ENCODE measurements at regions not wholly inside any gene's neighbourhood (a gene's known extent, or its start where the extent isn't known, plus 50 kb on each side); places are given as distances from the start of the nearest gene placed in this dataset.

GRCh38 chr1:82644186-82644915 is 843.6 kb downstream of the ADGRL2 start:
- TF ChIP-seq EZH2 (IDR thresholded peaks at IDR 0.05; ENCODE audit: borderline replicate concordance, low read depth, low read length, poor library complexity, severe bottlenecking) (no peak), CTCF (conservative IDR thresholded peaks at IDR 0.05; ENCODE audit: low read depth, low read length) (no peak)

GRCh38 chr1:82640352-82640751 is 839.6 kb downstream of the ADGRL2 start:
- no peak for DNase-seq (ENCODE audit: low spot score)
- BruUV-seq (replicated peaks): no TSS peak
- Histone ChIP-seq H3K27me3 (replicated peaks; ENCODE audit: insufficient read depth, low read depth, low read length, poor library complexity) (no peaks in the 10 kb centered on the region), H3K4me3 (ENCODE audit: low read depth, low read length, poor library complexity, severe bottlenecking) (no peak overlapping the region), H3K27ac (ENCODE audit: low read depth, low read length, poor library complexity, severe bottlenecking) (no peak overlapping the region), H3K4me1 (ENCODE audit: insufficient read depth, low read length, poor library complexity, severe bottlenecking) (no peaks in the 10 kb centered on the region), H3K9me3 (ENCODE audit: low read depth, low read length, poor library complexity, severe bottlenecking) (no peaks in the 10 kb centered on the region), H3K36me3 (ENCODE audit: insufficient read depth, low read length, poor library complexity, severe bottlenecking) (no peaks in the 10 kb centered on the region)
- POLR2A ChIA-PET (ENCODE audit: low non-redundant PET): no interaction called here
- CTCF ChIA-PET: no interaction called here
- intact Hi-C loops (cut with micrococcal nuclease; ENCODE audit: unreplicated experiment): no loop called here
- TF ChIP-seq EZH2 (IDR thresholded peaks at IDR 0.05; ENCODE audit: borderline replicate concordance, low read depth, low read length, poor library complexity, severe bottlenecking) (no peak), CTCF (conservative IDR thresholded peaks at IDR 0.05; ENCODE audit: low read depth, low read length) (no peak)

More at GRCh38 chr1:82644186-82644915, 843.6 kb downstream of the ADGRL2 start:
- Histone ChIP-seq H3K9me3 (ENCODE audit: low read depth, low read length, poor library complexity, severe bottlenecking) (no peaks in the 10 kb centered on the region), H3K4me3 (ENCODE audit: low read depth, low read length, poor library complexity, severe bottlenecking) (no peak overlapping the region), H3K27ac (ENCODE audit: low read depth, low read length, poor library complexity, severe bottlenecking) (no peak overlapping the region), H3K27me3 (replicated peaks; ENCODE audit: insufficient read depth, low read depth, low read length, poor library complexity) (no peaks in the 10 kb centered on the region), H3K4me1 (ENCODE audit: insufficient read depth, low read length, poor library complexity, severe bottlenecking) (no peaks in the 10 kb centered on the region), H3K36me3 (ENCODE audit: insufficient read depth, low read length, poor library complexity, severe bottlenecking) (no peaks in the 10 kb centered on the region)
- BruUV-seq (replicated peaks): no TSS peak
- DNase-seq (ENCODE audit: low spot score): no peak
- CTCF ChIA-PET: no interaction called here
- POLR2A ChIA-PET (ENCODE audit: low non-redundant PET): no interaction called here
- intact Hi-C loops (cut with micrococcal nuclease; ENCODE audit: unreplicated experiment): no loop called here

- DNase-seq (ENCODE audit: low spot score): no peak
- H3K4me1 ChIP-seq (ENCODE audit: insufficient read depth, low read length, poor library complexity, severe bottlenecking): no peaks in the 10 kb centered on the region
- no peaks in the 10 kb centered on the region for H3K27me3 ChIP-seq (replicated peaks; ENCODE audit: insufficient read depth, low read depth, low read length, poor library complexity)
- BruUV-seq (replicated peaks): no TSS peak
- H3K4me3 ChIP-seq (ENCODE audit: low read depth, low read length, poor library complexity, severe bottlenecking): no peak overlapping the region
- CTCF ChIA-PET: no interaction called here
- H3K9me3 ChIP-seq (ENCODE audit: low read depth, low read length, poor library complexity, severe bottlenecking): no peaks in the 10 kb centered on the region
- TF ChIP-seq EZH2 (IDR thresholded peaks at IDR 0.05; ENCODE audit: borderline replicate concordance, low read depth, low read length, poor library complexity, severe bottlenecking) (no peak), CTCF (conservative IDR thresholded peaks at IDR 0.05; ENCODE audit: low read depth, low read length) (no peak)
- no peak overlapping the region for H3K27ac ChIP-seq (ENCODE audit: low read depth, low read length, poor library complexity, severe bottlenecking)
- POLR2A ChIA-PET (ENCODE audit: low non-redundant PET): no interaction called here
- intact Hi-C loops (cut with micrococcal nuclease; ENCODE audit: unreplicated experiment): no loop called here
- H3K36me3 ChIP-seq (ENCODE audit: insufficient read depth, low read length, poor library complexity, severe bottlenecking): no peaks in the 10 kb centered on the region
These were observed 833.5 kb downstream of the ADGRL2 start for GRCh38 chr1:82634266-82634665.

All from A673 (cell line).